Body of pancreas (tissue), 4 donors: ENCODE measurements at regions not wholly inside any gene's neighbourhood (a gene's known extent, or its start where the extent isn't known, plus 50 kb on each side); places are given as distances from the start of the nearest gene placed in this dataset.

ENCODE experiments used
- ATAC-seq: fragments of 150-250 bp; one replicate; pipeline ENCODE4 v1.9.1; 2016
- DNase-seq, 4 donors: peaks; one replicate each; pipeline ENCODE4 v3.0.0-alpha.2; 2019
- H3K27ac ChIP-seq, 4 donors: fragments of 200-600 bp; sonication (generic); 1 replicate in 3 of 4; 2 replicates in 1 of 4; pipeline versions ENCODE4 v1.5.1 to v1.6.1; 2016 to 2019; ENCODE audit warnings: mild to moderate bottlenecking in 1 of 4, mixed read lengths in 1 of 4, moderate library complexity in 1 of 4
- H3K27me3 ChIP-seq, 2 donors: fragments of 200-600 bp; sonication (generic); one replicate each; pipeline ENCODE4 v1.6.0; 2016; ENCODE audit warnings: mild to moderate bottlenecking in 1 of 2
- H3K36me3 ChIP-seq, 2 donors: fragments of 200-600 bp; sonication (generic); replicated peaks in 1 of 2; 2 replicates each; pipeline ENCODE4 v1.5.1; 2016; ENCODE audit warnings: low read depth in 2 of 2; ENCODE audit not compliant: insufficient read depth in 1 of 2
- H3K4me1 ChIP-seq: fragments of 200-600 bp; sonication (generic); one replicate; pipeline ENCODE4 v1.6.0; 2016
- H3K4me3 ChIP-seq, 2 donors: fragments of 200-600 bp; sonication (generic); 1 replicate in 1 of 2; 2 replicates in 1 of 2; pipeline ENCODE4 v1.5.1; 2016 to 2019
- H3K9me3 ChIP-seq, 3 donors: fragments of 200-600 bp; sonication (generic); 1 replicate in 2 of 3; 2 replicates in 1 of 3; pipeline ENCODE4 v1.5.1; 2016
- CTCF ChIP-seq, 7 experiments: fragments of 450-650 bp in 4 of 7; fragments of 200-600 bp in 3 of 7; sonication (generic) in 3 of 7; IDR thresholded peaks; one replicate each; pipeline ENCODE4 v1.5.1; 2016 to 2019; ENCODE audit warnings: antibody characterized with exemption in 7 of 7
- POLR2A ChIP-seq, 3 donors: fragments of 450-650 bp; IDR thresholded peaks; one replicate each; pipeline ENCODE4 v1.6.1; 2016; ENCODE audit warnings: antibody characterized with exemption in 3 of 3, mild to moderate bottlenecking in 2 of 3
- WGBS, 2 donors: methylation state at CpG; one replicate each; pipeline ENCODE4 v1.1.5; 2017; 5-methylcytosine and 5-hydroxymethylcytosine counted together
- intact Hi-C: fragments of 100-400 bp; cut with DNase I; formaldehyde crosslinking; loops from one replicate; pipeline ENCODE4 v1.15.1; 2023

- Histone ChIP-seq H3K4me1 (peaks cover 13% of the 10 kb centered on the region), H3K27me3 (no peaks in the 10 kb centered on the region), H3K36me3 (no peaks in the 10 kb centered on the region), H3K4me3 (no peak overlapping the region), H3K27ac (no peak overlapping the region), H3K9me3 (no peaks in the 10 kb centered on the region)
- TF ChIP-seq CTCF (IDR thresholded peaks at IDR 0.05) (no peak), POLR2A (IDR thresholded peaks at IDR 0.05) (no peak)
- 63 to 73% methylated on average over 1 of the region's 1 CpG for WGBS, 2 donors
- no peak for ATAC-seq
- no peak for DNase-seq
- intact Hi-C loops = no loop called here
Measured at GRCh38 chr9:107730666-107731065, 241.1 kb upstream of the KLF4 start.

- 65 to 72% methylated on average over 5 of the region's 5 CpGs for WGBS, 2 donors
- ATAC-seq = no peak
Measured at GRCh38 chr9:107727086-107727780, 237.7 kb upstream of the KLF4 start.

GRCh38 chr9:107723015-107723414, 233.4 kb upstream of the KLF4 start:
- Histone ChIP-seq H3K27me3 (no peaks in the 10 kb centered on the region), H3K9me3 (no peaks in the 10 kb centered on the region), H3K4me3 (no peak overlapping the region), H3K27ac (no peak overlapping the region), H3K36me3 (no peaks in the 10 kb centered on the region), H3K4me1 (no peaks in the 10 kb centered on the region)
- no peak for ATAC-seq
- intact Hi-C loops = no loop called here
- no peak for TF ChIP-seq CTCF (IDR thresholded peaks at IDR 0.05)
- TF ChIP-seq POLR2A (IDR thresholded peaks at IDR 0.05) = no peak
- WGBS, 2 donors = 56 to 73% methylated on average over 4 of the region's 4 CpGs
- DNase-seq = no peak

More at GRCh38 chr9:107727086-107727780, 237.7 kb upstream of the KLF4 start:
- H3K27me3 ChIP-seq = no peaks in the 10 kb centered on the region
- H3K27ac ChIP-seq = no peak overlapping the region
- H3K4me3 ChIP-seq = no peak overlapping the region
- no peaks in the 10 kb centered on the region for H3K36me3 ChIP-seq
- no peak for DNase-seq
- intact Hi-C loops = no loop called here
- TF ChIP-seq POLR2A (IDR thresholded peaks at IDR 0.05) (no peak), CTCF (IDR thresholded peaks at IDR 0.05) (no peak)
- H3K4me1 ChIP-seq = no peaks in the 10 kb centered on the region
- no peaks in the 10 kb centered on the region for H3K9me3 ChIP-seq

- H3K27me3 ChIP-seq = no peaks in the 10 kb centered on the region
- H3K4me1 ChIP-seq = peaks cover 7% of the 10 kb centered on the region
- no peak for DNase-seq
- ATAC-seq = no peak
- TF ChIP-seq CTCF (IDR thresholded peaks at IDR 0.05) (no peak), POLR2A (IDR thresholded peaks at IDR 0.05) (no peak)
- H3K36me3 ChIP-seq = no peaks in the 10 kb centered on the region
- H3K27ac ChIP-seq = no peak overlapping the region
- H3K9me3 ChIP-seq = no peaks in the 10 kb centered on the region
- no peak overlapping the region for H3K4me3 ChIP-seq
- 49 to 58% methylated on average over 5 of the region's 5 CpGs for WGBS, 2 donors
- intact Hi-C loops = no loop called here
Measured at GRCh38 chr9:107721705-107722245, 232.2 kb upstream of the KLF4 start.

GRCh38 chr9:107720501-107720900, 230.9 kb upstream of the KLF4 start:
- H3K9me3 ChIP-seq = no peaks in the 10 kb centered on the region
- peaks cover 7% of the 10 kb centered on the region for H3K4me1 ChIP-seq
- 70 to 71% methylated on average over 2 of the region's 2 CpGs for WGBS, 2 donors
- H3K36me3 ChIP-seq = no peaks in the 10 kb centered on the region
- DNase-seq (no peak), ATAC-seq (no peak)
- H3K27me3 ChIP-seq = no peaks in the 10 kb centered on the region
- intact Hi-C loops = no loop called here
- H3K4me3 ChIP-seq = no peak overlapping the region
- TF ChIP-seq POLR2A (IDR thresholded peaks at IDR 0.05) (no peak), CTCF (IDR thresholded peaks at IDR 0.05) (no peak)
- H3K27ac ChIP-seq = no peak overlapping the region
